Thyroid gland (tissue), 4 donors: ENCODE measurements at regions not wholly inside any gene's neighbourhood (a gene's known extent, or its start where the extent isn't known, plus 50 kb on each side); places are given as distances from the start of the nearest gene placed in this dataset.
"Not testable (repeated sequence)": the region's sequence is repeated elsewhere in the genome, so short reads cannot be mapped to it uniquely, and the experiment has no call there.

Source experiments
- DNase-seq, 2 donors: peaks; one replicate each; pipeline ENCODE4 v3.0.0-alpha.2; 2019
- H3K27ac ChIP-seq, 3 donors: fragments of 200-600 bp; sonication (generic); 1 replicate in 2 of 3; 2 replicates in 1 of 3; pipeline ENCODE4 v1.5.1; 2016 to 2019; ENCODE audit warnings: mild to moderate bottlenecking in 1 of 3, moderate library complexity in 1 of 3
- H3K27me3 ChIP-seq: fragments of 200-600 bp; sonication (generic); one replicate; pipeline ENCODE4 v1.5.1; 2019
- H3K36me3 ChIP-seq, 2 donors: fragments of 200-600 bp; sonication (generic); one replicate each; pipeline ENCODE4 v1.5.1; 2016 to 2019
- H3K4me1 ChIP-seq, 2 donors: fragments of 200-600 bp; sonication (generic); one replicate each; pipeline ENCODE4 v1.5.1; 2017 to 2019
- H3K4me3 ChIP-seq, 3 donors: fragments of 200-600 bp; sonication (generic); replicated peaks in 1 of 3; 1 replicate in 2 of 3; 2 replicates in 1 of 3; pipeline ENCODE4 v1.5.1; 2016; ENCODE audit warnings: mild to moderate bottlenecking in 1 of 3
- H3K9me3 ChIP-seq: fragments of 200-600 bp; sonication (generic); one replicate; pipeline ENCODE4 v1.5.1; 2017
- POLR2A ChIP-seq, 2 donors: fragments of 450-650 bp; IDR thresholded peaks; one replicate each; pipeline ENCODE4 v1.6.1; 2017; ENCODE audit warnings: antibody characterized with exemption in 2 of 2, mild to moderate bottlenecking in 2 of 2, moderate library complexity in 1 of 2
- WGBS, 2 donors: methylation state at CpG; one replicate each; pipeline ENCODE4 v1.1.5; 2017; 5-methylcytosine and 5-hydroxymethylcytosine counted together
- intact Hi-C: fragments of 100-400 bp; cut with DNase I; formaldehyde crosslinking; loops from one replicate; pipeline ENCODE4 v1.15.1; 2023
- TF ChIP-seq, protein P1 (sequence below), 6 experiments: fragments of 200-600 bp in 3 of 6; fragments of 450-650 bp in 3 of 6; sonication (generic) in 3 of 6; IDR thresholded peaks; one replicate each; pipeline ENCODE4 v1.5.1; 2016 to 2019; ENCODE audit warnings: antibody characterized with exemption in 6 of 6, mild to moderate bottlenecking in 2 of 6, inconsistent platforms in 1 of 6, moderate library complexity in 1 of 6

DNA sequence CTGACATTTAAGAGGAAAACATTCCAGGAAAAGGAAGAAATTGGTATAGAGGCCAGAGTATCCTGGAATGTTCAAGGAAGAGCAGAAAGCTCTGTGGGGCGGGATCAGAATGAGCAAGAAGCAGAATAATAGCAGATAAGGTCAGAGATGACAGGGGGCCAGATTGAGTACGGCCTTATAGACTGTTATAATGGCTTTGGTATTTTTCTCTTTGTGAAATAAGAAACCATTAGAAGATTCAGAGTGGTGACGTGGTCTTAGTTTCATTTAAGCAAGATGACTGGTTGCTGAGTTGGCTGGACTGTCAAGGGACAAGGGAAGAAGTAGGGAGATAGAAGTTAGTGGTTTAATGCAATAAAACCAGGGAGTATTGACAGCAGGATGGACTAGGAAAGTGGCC is 218.3 kb upstream of the SOX2 start:
- WGBS, 2 donors = 83 to 92% methylated on average over 3 of the region's 3 CpGs
- H3K4me3 ChIP-seq = no peak overlapping the region
- H3K9me3 ChIP-seq = no peaks in the 10 kb centered on the region
- H3K27ac ChIP-seq = no peak overlapping the region
- no peak for DNase-seq
- intact Hi-C loops = no loop called here
- no peaks in the 10 kb centered on the region for H3K4me1 ChIP-seq
- no peaks in the 10 kb centered on the region for H3K27me3 ChIP-seq
- no peak for TF ChIP-seq POLR2A (IDR thresholded peaks at IDR 0.05)
- TF ChIP-seq, protein P1, sequence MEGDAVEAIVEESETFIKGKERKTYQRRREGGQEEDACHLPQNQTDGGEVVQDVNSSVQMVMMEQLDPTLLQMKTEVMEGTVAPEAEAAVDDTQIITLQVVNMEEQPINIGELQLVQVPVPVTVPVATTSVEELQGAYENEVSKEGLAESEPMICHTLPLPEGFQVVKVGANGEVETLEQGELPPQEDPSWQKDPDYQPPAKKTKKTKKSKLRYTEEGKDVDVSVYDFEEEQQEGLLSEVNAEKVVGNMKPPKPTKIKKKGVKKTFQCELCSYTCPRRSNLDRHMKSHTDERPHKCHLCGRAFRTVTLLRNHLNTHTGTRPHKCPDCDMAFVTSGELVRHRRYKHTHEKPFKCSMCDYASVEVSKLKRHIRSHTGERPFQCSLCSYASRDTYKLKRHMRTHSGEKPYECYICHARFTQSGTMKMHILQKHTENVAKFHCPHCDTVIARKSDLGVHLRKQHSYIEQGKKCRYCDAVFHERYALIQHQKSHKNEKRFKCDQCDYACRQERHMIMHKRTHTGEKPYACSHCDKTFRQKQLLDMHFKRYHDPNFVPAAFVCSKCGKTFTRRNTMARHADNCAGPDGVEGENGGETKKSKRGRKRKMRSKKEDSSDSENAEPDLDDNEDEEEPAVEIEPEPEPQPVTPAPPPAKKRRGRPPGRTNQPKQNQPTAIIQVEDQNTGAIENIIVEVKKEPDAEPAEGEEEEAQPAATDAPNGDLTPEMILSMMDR (IDR thresholded peaks at IDR 0.05) = no peak
- H3K36me3 ChIP-seq = no peaks in the 10 kb centered on the region

DNA sequence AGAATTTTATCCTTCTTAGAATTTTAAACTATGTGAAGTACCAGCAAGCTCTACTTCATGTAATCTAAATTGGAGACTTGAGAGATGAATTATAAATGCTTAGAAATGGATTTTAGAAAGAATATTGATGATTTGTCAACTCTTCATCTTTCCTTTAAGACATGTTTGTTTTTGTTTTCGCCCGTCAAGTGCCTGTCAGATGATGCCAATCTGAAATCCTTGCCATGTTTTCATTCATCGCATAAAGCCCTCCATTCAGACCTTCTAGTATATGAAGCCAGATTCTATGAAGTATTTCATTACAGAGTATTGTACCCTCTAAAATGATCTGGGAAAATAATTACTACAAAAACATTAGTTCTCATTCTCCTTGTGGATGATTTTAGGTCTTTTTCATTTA is 223.2 kb upstream of the SOX2 start:
- WGBS, 2 donors = 95 to 96% methylated on average over 3 of the region's 3 CpGs
- no peak overlapping the region for H3K27ac ChIP-seq

DNA sequence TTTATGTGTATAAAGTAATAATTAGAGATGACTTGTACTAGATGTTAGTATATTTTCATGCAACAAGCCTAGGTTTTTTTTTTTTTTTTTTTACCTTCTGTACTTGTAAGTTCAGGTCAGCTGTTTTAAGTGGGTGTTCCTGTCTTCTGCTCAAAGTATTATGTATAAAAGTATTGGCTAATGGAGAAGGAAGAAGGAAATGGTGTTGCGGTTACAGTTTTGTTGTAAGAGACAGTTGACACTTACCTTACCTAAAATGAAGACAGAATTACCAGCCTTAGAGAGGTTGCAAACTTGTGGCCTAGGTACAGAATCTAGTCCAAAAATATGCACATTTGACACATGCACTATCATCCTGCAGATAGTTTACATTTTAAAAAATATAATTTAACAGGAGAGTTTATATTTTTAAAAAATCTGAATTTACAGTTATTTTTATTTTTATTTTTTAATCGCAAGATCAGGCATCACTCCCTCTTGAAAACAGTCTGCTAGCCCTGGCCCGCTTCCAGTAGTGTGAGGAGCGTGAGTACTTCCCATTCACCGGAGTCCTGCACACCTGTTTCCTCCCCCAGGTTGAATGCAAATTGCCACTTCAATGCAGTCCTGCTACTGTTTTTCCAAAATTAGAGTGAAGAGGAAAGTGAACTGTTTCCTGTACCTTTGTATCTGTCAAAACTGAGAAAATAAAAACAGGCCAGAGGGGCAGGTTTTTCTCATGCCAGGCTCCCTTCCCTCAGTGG is 224.3 kb upstream of the SOX2 start:
- H3K27ac ChIP-seq = no peak overlapping the region
- 23 to 35% methylated on average over 5 of the region's 5 CpGs for WGBS, 2 donors
- DNase-seq = peak; percentile 56 to 76

More for the DNA sequence above, 223.2 kb upstream of the SOX2 start:
- no peaks in the 10 kb centered on the region for H3K4me1 ChIP-seq
- no peaks in the 10 kb centered on the region for H3K9me3 ChIP-seq
- TF ChIP-seq, protein P1 (IDR thresholded peaks at IDR 0.05) = no peak
- no peak for TF ChIP-seq POLR2A (IDR thresholded peaks at IDR 0.05)
- H3K27me3 ChIP-seq = no peaks in the 10 kb centered on the region
- intact Hi-C loops = no loop called here
- DNase-seq = no peak
- no peak overlapping the region for H3K4me3 ChIP-seq
- no peaks in the 10 kb centered on the region for H3K36me3 ChIP-seq

DNA sequence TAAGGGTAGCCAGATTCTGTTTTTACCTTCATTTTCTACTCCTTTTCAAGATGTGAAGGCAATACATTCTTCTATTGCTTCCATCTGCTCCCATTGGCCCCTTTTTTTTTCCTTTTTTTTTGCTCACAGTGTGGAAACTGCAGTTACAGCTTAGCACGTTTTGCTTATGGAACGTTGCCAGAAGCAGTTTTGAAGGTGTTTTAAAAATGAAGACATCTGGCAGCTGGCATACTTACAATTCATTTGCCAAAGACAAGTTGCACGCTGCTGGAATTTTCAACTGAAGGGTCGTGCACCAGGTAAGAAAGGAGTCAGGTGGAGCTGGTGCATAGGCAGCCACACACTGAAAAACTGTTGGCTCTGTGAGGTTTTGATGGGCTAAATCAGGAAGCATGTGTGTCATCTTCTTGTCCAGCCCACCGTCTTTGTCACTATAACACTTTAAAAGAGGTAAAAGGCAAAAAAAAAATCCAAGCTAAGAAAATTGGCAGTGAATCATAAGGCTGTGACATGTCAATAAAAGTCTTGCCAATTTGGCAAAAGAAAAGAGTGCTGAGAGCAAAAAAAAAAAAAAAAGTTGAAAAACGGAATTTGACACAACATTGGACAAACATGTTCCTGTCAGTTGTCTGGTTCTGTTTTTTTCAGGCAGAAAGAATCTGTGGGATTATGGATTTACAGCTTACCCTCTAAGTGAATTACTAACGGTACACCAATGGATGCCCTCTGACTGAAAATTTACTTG is 225.4 kb upstream of the SOX2 start:
- no peak for TF ChIP-seq POLR2A (IDR thresholded peaks at IDR 0.05)
- TF ChIP-seq, protein P1 (IDR thresholded peaks at IDR 0.05) = no peak
- Histone ChIP-seq H3K4me3 (no peak overlapping the region), H3K9me3 (no peaks in the 10 kb centered on the region), H3K4me1 (no peaks in the 10 kb centered on the region), H3K36me3 (no peaks in the 10 kb centered on the region), H3K27ac (no peak overlapping the region), H3K27me3 (no peaks in the 10 kb centered on the region)
- 24 to 35% methylated on average over 7 of the region's 7 CpGs for WGBS, 2 donors
- DNase-seq = peak; percentile 3 to 8
- intact Hi-C loops = no loop called here

More for the DNA sequence above, 224.3 kb upstream of the SOX2 start:
- Histone ChIP-seq H3K36me3 (no peaks in the 10 kb centered on the region), H3K4me1 (no peaks in the 10 kb centered on the region), H3K9me3 (no peaks in the 10 kb centered on the region), H3K4me3 (no peak overlapping the region), H3K27me3 (no peaks in the 10 kb centered on the region)
- intact Hi-C loops = no loop called here
- TF ChIP-seq POLR2A (IDR thresholded peaks at IDR 0.05) = no peak
- TF ChIP-seq, protein P1 (IDR thresholded peaks at IDR 0.05) = no peak

DNA sequence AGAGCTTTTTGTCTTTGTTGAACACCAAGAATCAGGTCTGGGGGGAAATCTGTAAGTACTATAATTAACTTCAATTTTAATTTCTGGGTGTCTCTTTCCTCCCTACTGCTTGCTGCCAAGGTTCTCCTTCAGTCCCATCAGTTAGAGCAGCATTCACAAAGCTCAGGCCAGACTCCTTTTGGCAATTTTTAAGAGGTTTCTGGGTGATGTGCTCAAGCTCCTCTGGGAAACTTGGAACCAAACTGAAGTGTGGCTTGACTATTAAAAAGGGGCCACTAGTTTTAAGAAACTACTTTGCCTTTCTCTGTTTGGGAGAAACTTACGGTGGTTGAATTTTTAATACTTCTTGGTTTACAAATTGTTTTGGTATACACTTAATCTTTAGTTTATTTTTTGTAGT is 227.7 kb upstream of the SOX2 start:
- intact Hi-C loops = no loop called here
- no peaks in the 10 kb centered on the region for H3K36me3 ChIP-seq
- no peaks in the 10 kb centered on the region for H3K9me3 ChIP-seq
- no peaks in the 10 kb centered on the region for H3K27me3 ChIP-seq
- no peak overlapping the region for H3K4me3 ChIP-seq
- DNase-seq = no peak
- H3K4me1 ChIP-seq = no peaks in the 10 kb centered on the region
- WGBS, 2 donors = 88 to 98% methylated on average over 1 of the region's 1 CpG
- H3K27ac ChIP-seq = no peak overlapping the region
- no peak for TF ChIP-seq POLR2A (IDR thresholded peaks at IDR 0.05)
- TF ChIP-seq, protein P1 (IDR thresholded peaks at IDR 0.05) = no peak

DNA sequence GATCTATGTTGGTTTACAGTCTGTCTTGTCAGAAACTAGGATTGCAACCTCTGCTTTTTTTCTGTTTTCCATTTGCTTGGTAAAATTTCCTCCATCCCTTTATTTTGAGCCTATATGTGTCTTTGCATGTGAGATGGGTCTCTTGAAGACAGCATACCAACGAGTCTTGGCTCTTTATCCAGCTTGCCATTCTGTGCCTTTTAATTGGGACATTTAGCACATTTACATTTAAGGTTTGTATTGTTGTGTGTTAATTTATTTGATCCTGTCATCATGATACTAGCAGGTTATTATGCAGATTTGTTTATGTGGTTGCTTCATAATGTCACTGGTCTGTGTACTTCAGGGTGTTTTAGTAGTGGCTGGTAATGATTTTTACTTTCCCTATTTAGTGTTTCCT is 236.6 kb upstream of the SOX2 start:
- 74 to 81% methylated on average over 1 of the region's 1 CpG for WGBS, 2 donors
- H3K27ac ChIP-seq, H3K9me3 ChIP-seq, intact Hi-C loops, H3K36me3 ChIP-seq, H3K4me1 ChIP-seq, H3K4me3 ChIP-seq, H3K27me3 ChIP-seq, DNase-seq: not testable (repeated sequence)
